AG10803 (cell line): ENCODE measurements at regions not wholly inside any gene's neighbourhood (a gene's known extent, or its start where the extent isn't known, plus 50 kb on each side); places are given as distances from the start of the nearest gene placed in this dataset.
"Not testable (repeated sequence)": the region's sequence is repeated elsewhere in the genome, so short reads cannot be mapped to it uniquely, and the experiment has no call there.

Experiments
- DNase-seq: peaks from one replicate; pipeline ENCODE4 v3.0.0; 2010; ENCODE audit warnings: low read depth
- H3K4me3 ChIP-seq: 2 replicates; pipeline ENCODE4 v1.5.1; 2011; ENCODE audit warnings: mild to moderate bottlenecking, low read length, control low read depth
- CTCF ChIP-seq: conservative IDR thresholded peaks from 2 replicates; pipeline ENCODE4 v1.5.1; 2011; ENCODE audit warnings: mild to moderate bottlenecking, low read length, control low read depth, inconsistent platforms

- no peak overlapping the region for H3K4me3 ChIP-seq
- no peak for DNase-seq
- no peak for TF ChIP-seq CTCF
Observed at GRCh38 chr6:67112120-67112519, 1405.1 kb upstream of the EYS start.

GRCh38 chr6:67102743-67103142 is 1395.7 kb upstream of the EYS start:
- H3K4me3 ChIP-seq = no peak overlapping the region
- TF ChIP-seq CTCF = no peak
- no peak for DNase-seq

GRCh38 chr6:67095618-67096226 is 1388.7 kb upstream of the EYS start:
- DNase-seq, H3K4me3 ChIP-seq: not testable (repeated sequence)

GRCh38 chr6:67094431-67094946 is 1387.5 kb upstream of the EYS start:
- no peak overlapping the region for H3K4me3 ChIP-seq
- no peak for TF ChIP-seq CTCF
- no peak for DNase-seq

- no peak overlapping the region for H3K4me3 ChIP-seq
- TF ChIP-seq CTCF = no peak
- no peak for DNase-seq
Observed at GRCh38 chr6:67073938-67074337, 1366.9 kb upstream of the EYS start.

GRCh38 chr6:67068781-67069180 is 1361.8 kb upstream of the EYS start:
- no peak for TF ChIP-seq CTCF
- H3K4me3 ChIP-seq = no peak overlapping the region
- no peak for DNase-seq

GRCh38 chr6:67064323-67064722 is 1357.3 kb upstream of the EYS start:
- DNase-seq = no peak
- no peak overlapping the region for H3K4me3 ChIP-seq
- no peak for TF ChIP-seq CTCF
